GM18499 (cell line): ENCODE measurements at regions not wholly inside any gene's neighbourhood (a gene's known extent, or its start where the extent isn't known, plus 50 kb on each side); places are given as distances from the start of the nearest gene placed in this dataset.
"Not testable (repeated sequence)": the region's sequence is repeated elsewhere in the genome, so short reads cannot be mapped to it uniquely, and the experiment has no call there.

Source experiments
- ATAC-seq: cut with Tn5 transposase; IDR thresholded peaks from one replicate; pipeline ENCODE4 v1.9.1; 2021; ENCODE audit warnings: moderate number of reproducible peaks; ENCODE audit not compliant: insufficient read depth, unreplicated experiment

DNA sequence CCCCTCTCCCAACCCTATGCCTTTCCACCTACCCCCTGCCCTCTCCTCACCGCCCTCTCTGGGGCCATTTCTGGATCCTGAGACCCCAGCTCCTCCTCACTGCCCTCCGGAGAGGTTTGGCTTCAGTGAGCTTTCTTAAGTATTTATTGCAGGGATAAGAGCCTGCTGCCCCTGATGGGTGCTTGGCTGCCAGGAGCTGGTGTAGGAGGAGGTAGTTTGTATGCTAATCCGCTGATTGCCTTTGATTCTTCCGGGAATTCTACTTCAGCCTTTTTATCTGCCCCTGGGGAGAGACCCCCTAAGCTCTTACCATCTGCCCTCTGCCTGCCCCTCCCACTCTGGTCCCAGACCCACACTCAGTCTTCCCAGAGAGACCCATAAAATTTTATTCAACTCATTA, 263.5 kb upstream of the PODXL start:
- no peak for ATAC-seq

- ATAC-seq, result no peak
These were observed 260.1 kb upstream of the PODXL start for GRCh38 chr7:131816391-131817007.

- ATAC-seq, result no peak
These were observed 252.3 kb upstream of the PODXL start for GRCh38 chr7:131808736-131809135.

GRCh38 chr7:131808156-131808555, 251.7 kb upstream of the PODXL start:
- ATAC-seq, result not testable (repeated sequence)

- no peak for ATAC-seq
These were observed 247.4 kb upstream of the PODXL start for GRCh38 chr7:131803816-131804215.

DNA sequence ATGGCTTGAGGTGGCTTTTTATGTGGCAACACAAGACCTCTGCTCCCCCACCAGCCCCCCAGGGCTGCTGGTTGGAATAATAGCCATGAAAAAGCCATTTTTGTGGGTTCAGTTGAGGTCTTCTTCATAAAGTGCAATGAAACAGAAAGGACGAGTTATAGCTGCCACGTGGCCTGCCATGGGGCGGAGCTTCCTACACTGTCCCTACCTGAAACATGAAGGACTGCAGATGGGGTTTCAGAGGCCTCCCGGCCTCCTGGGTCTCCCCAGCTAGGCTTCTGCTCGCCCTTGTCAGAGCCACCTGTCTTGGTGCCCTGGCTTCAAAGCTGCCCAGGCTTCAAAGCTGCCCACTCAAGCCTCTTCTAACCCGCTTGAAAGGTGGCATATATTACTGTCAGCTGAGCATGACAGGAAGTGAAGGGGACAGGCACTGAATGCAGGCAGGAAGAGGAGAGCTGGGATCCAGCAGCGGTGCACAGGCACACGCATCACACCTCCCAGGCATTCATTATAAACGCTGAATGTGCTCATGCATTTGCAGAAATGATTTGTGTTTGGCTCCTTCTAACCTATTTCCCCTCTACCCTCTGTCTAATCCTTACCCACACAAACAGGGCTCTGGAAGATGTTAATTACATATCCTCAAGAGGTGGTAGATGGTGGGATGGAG, 245.9 kb upstream of the PODXL start:
- no peak for ATAC-seq

DNA sequence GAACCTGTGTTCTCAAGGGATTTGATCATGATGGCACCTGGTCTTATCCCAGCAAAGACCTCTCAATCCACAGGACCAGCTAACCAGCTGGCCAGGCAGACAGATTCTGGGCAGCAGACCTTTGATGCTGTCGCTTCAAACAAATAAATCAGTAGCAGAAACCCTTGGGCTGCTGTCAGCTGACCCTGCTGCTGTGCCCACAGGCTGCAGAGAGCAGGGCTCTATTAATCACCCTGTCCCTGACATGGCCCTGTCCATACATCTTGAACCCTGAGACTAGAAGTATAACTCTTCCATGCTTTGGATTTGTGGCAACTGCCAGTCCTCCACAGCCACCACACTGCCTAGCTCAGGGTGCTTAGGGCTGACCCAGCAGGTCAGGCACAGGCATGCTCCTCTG, 244.1 kb upstream of the PODXL start:
- no peak for ATAC-seq

DNA sequence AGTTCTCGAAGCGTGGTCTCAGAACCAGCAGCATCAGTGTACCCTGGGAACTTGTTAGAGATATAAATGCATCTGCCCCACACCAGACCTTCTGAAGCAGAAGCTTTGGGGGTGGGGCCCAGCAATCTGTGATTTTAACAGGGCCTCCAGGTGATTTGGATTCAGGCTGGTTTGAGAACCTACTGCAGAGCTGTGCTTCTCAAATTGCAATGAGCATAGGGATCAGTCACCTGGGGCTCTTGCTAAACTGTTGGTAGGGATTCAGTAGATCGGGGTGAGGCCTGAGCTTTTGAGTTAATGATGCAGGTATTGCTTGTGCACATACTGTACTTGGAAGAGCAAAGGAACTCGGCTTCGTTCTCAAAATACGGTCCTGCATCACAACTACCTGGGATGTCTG, 243.6 kb upstream of the PODXL start:
- ATAC-seq, result no peak

DNA sequence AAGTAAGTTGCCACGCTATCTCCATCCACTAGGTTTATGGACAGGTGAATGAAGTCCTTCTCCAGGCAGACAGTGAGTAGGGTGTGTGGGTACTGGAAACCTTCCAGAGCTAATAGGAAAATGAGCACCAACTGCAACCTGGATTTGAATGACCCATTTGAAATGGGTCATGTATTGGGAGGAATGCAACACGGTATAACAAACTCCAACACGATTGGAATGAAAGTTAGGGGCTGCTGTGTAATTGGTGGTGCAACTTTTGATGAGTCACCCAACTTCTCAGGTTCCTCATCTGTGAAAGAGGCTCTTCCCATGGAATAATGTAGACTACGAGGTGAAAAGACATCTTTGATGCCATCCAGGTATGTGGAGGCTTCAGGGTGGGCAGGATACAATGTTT, 241.4 kb upstream of the PODXL start:
- ATAC-seq, result no peak

DNA sequence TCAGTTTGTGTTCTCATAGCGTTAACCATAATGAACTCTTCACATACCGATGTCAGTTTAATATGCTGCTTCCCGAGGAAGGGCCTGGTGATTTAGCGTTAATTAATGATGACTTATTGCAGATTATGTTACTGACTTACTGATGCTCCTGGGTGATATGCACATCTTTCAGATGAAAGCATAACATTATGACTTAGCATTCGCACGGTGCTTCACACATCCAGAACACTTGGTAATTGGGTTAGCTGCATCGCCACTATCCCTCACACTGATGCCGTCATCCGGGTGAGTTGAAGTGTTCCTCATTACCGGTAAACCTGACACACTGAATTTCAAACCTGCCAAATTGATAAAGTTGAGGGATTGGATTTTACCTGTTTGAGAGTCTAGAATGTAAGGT, 239.0 kb upstream of the PODXL start:
- no peak for ATAC-seq

GRCh38 chr7:131792311-131792710, 235.9 kb upstream of the PODXL start:
- ATAC-seq, result no peak

DNA sequence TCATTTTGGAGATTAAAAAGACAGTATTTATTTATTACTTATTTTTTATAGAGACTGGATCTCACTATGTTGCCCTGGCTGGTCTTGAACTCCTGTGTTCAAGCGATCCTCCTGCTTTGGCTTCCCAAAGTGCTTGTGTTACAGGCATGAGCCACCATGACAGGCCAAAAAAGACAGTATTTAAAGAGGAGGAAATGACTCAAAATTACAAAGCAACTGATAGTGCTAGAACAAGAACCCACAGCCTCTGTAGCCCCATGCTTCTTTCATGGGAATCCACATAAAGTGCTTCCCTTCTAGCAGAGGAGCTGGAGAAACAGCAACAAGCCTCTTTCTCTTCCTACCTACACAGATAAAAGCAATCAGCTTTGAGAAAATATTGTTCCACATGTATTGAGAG, 230.7 kb upstream of the PODXL start:
- no peak for ATAC-seq

GRCh38 chr7:131786204-131786603, 229.8 kb upstream of the PODXL start:
- no peak for ATAC-seq

- ATAC-seq, result no peak
These were observed 222.2 kb upstream of the PODXL start for GRCh38 chr7:131778601-131779000.

GRCh38 chr7:131774419-131775220, 218.2 kb upstream of the PODXL start:
- ATAC-seq, result no peak

- no peak for ATAC-seq
These were observed 217.0 kb upstream of the PODXL start for GRCh38 chr7:131773413-131773812.

- no peak for ATAC-seq
These were observed 212.8 kb upstream of the PODXL start for GRCh38 chr7:131769241-131769640.

DNA sequence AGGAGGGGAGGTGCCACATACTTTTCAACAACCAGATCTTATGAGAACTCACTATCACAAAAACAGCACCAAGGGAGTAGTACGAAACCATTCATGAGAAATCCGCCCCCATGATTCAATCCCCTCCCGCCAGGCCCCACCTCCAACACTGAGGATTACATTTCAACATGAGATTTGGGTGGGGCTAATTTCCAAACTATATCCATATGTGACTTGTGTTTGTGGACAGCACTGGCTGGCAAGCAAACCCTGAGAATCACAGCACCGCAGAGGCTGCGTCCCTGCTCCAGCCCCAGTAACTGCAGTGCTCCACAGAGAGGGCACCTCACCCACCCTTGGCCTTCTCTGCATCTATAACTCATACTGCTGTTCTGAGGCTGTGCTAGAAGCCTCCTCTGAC, 211.2 kb upstream of the PODXL start:
- no peak for ATAC-seq

GRCh38 chr7:131765575-131765974, 209.1 kb upstream of the PODXL start:
- no peak for ATAC-seq

DNA sequence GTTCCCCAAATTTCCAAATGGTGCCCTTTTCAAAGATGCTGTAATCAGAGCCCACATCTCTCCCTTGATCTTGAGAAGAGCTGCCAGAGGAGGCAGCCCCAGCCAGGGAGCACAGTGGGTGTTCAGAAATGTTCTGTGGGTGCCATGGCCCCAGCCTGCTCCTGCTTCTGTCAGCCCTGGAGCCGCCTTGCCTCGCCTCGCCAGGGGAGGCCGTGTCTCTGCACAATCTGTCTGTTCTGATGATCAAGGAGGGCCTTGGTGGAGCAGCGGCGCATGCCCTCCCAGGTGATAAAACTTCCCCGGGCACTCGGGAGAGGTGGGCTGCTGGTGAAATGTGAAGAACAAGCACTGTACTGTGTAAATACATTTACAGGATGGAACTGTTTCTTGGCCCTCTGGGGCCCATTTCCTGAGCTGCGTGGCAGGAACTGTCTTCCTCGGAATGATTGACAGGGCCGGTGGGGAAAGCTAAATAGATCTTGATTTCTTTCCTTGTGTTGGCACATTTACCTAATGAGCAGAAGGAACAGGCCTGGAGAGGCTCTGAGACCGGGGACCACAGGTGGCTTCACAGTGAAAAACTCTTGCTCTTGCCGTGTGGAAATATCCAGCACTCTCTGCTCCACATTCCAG, 207.8 kb upstream of the PODXL start:
- no peak for ATAC-seq

GRCh38 chr7:131762753-131763152, 206.3 kb upstream of the PODXL start:
- ATAC-seq, result no peak
